ENCODE measurements at regions not wholly inside any gene's neighbourhood (a gene's known extent, or its start where the extent isn't known, plus 50 kb on each side); places are given as distances from the start of the nearest gene placed in this dataset.
"Not testable (repeated sequence)": the region's sequence is repeated elsewhere in the genome, so short reads cannot be mapped to it uniquely, and the experiment has no call there.

GRCh38 chr5:127176769-127177168 lies 103.5 kb upstream of the C5orf63 start:
- Histone ChIP-seq H3K36me3 (ENCODE audit: control insufficient read depth in 2 of 2, insufficient read depth in 1 of 2, low read length in 2 of 2) (no peaks in the 10 kb centered on the region), H3K4me1 (ENCODE audit: control insufficient read depth, insufficient read depth, low read length) (no peaks in the 10 kb centered on the region), H3K4me3 (ENCODE audit: low read depth, low read length) (no peak overlapping the region), H3K9me3 (ENCODE audit: control insufficient read depth, insufficient read depth, low read depth, low read length) (no peaks in the 10 kb centered on the region), H3K27ac (ENCODE audit: extremely low read depth, low read depth, low read length) (no peak overlapping the region)
- ChIA-PET POLR2A (no interaction called here), CTCF (interaction anchor here (0.6 kb wide), 1 partner anchor 825 kb away, joined by 3 read pairs; no protein-coding TSS in a partner anchor)
- TF ChIP-seq ZSCAN30 (tag by site-specific recombination; IDR thresholded peaks at IDR 0.05) (no peak), GFI1B (tag by site-specific recombination; IDR thresholded peaks at IDR 0.05) (no peak), PATZ1 (tag by site-specific recombination; IDR thresholded peaks at IDR 0.05) (no peak), AEBP2 (tag by site-specific recombination; IDR thresholded peaks at IDR 0.05; ENCODE audit: borderline replicate concordance) (no peak), ZBTB48 (tag by site-specific recombination; IDR thresholded peaks at IDR 0.05) (no peak), REST (tag by site-specific recombination; IDR thresholded peaks at IDR 0.05) (no peak), ZNF423 (tag by site-specific recombination; IDR thresholded peaks at IDR 0.05) (no peak), ZNF155 (tag by site-specific recombination; IDR thresholded peaks at IDR 0.05) (no peak)
- TF ChIP-seq, protein P1, sequence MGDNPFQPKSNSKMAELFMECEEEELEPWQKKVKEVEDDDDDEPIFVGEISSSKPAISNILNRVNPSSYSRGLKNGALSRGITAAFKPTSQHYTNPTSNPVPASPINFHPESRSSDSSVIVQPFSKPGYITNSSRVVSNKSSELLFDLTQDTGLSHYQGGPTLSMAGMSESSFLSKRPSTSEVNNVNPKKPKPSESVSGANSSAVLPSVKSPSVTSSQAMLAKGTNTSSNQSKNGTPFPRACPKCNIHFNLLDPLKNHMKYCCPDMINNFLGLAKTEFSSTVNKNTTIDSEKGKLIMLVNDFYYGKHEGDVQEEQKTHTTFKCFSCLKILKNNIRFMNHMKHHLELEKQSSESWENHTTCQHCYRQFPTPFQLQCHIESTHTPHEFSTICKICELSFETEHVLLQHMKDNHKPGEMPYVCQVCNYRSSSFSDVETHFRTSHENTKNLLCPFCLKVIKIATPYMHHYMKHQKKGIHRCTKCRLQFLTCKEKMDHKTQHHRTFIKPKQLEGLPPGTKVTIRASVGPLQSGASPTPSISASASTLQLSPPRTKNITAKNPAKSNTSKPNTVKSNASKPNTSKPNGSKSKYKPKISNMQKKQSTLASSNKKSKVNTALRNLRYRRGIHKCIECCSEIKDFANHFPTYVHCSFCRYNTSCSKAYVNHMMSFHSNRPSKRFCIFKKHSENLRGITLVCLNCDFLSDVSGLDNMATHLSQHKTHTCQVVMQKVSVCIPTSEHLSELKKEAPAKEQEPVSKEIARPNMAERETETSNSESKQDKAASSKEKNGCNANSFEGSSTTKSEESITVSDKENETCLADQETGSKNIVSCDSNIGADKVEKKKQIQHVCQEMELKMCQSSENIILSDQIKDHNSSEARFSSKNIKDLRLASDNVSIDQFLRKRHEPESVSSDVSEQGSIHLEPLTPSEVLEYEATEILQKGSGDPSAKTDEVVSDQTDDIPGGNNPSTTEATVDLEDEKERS (tag by site-specific recombination; IDR thresholded peaks at IDR 0.05) = no peak
- TF ChIP-seq, protein P2, sequence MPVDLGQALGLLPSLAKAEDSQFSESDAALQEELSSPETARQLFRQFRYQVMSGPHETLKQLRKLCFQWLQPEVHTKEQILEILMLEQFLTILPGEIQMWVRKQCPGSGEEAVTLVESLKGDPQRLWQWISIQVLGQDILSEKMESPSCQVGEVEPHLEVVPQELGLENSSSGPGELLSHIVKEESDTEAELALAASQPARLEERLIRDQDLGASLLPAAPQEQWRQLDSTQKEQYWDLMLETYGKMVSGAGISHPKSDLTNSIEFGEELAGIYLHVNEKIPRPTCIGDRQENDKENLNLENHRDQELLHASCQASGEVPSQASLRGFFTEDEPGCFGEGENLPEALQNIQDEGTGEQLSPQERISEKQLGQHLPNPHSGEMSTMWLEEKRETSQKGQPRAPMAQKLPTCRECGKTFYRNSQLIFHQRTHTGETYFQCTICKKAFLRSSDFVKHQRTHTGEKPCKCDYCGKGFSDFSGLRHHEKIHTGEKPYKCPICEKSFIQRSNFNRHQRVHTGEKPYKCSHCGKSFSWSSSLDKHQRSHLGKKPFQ (tag by site-specific recombination; IDR thresholded peaks at IDR 0.05) = no peak

DNA sequence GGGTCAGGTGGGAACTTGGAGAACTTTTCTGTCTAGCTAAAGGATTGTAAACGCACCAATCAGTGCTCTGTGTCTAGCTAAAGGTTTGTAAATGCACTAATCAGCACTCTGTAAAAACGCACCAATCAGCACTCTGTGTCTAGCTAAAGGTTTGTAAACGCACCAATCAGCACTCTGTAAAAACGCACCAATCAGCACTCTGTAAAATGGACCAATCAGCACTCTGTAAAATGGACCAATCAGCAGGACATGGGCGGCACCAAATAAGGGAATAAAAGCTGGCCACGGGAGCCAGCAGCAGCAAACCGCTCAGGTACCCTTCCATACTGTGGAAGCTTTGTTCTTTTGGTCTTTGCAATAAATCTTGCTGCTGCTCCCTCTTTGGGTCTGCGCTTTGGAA lies 108.0 kb upstream of the MEGF10 start:
- H3K36me3 ChIP-seq (ENCODE audit: control insufficient read depth in 2 of 2, insufficient read depth in 1 of 2, low read length in 2 of 2); H3K4me3 ChIP-seq (ENCODE audit: low read depth, low read length); POLR2A ChIA-PET; H3K9me3 ChIP-seq (ENCODE audit: control insufficient read depth, insufficient read depth, low read depth, low read length); H3K4me1 ChIP-seq (ENCODE audit: control insufficient read depth, insufficient read depth, low read length); H3K27ac ChIP-seq (ENCODE audit: extremely low read depth, low read depth, low read length); CTCF ChIA-PET: not testable (repeated sequence)

Measured in HEK293 (cell line).